Neural progenitor cell (in vitro differentiated cells): ENCODE measurements at regions not wholly inside any gene's neighbourhood (a gene's known extent, or its start where the extent isn't known, plus 50 kb on each side); places are given as distances from the start of the nearest gene placed in this dataset.

Experiments
- DNase-seq: peaks from one replicate; pipeline ENCODE4 v3.0.0-alpha.2; 2016; ENCODE audit warnings: low spot score
- H2AFZ ChIP-seq: fragments of 200-600 bp; sonication (generic); replicated peaks from 2 replicates; pipeline ENCODE4 v1.6.1; 2016; ENCODE audit warnings: antibody characterized with exemption
- H3F3A ChIP-seq: fragments of 200-600 bp; sonication (generic); 2 replicates; pipeline ENCODE4 v1.6.1; 2016; ENCODE audit warnings: antibody characterized with exemption, low read depth
- H3K27ac ChIP-seq: fragments of 200-600 bp; sonication (generic); 2 replicates; pipeline ENCODE4 v1.5.1; 2016; ENCODE audit warnings: mild to moderate bottlenecking
- H3K27me3 ChIP-seq: fragments of 200-600 bp; sonication (generic); 2 replicates; pipeline ENCODE4 v1.6.1; 2016; ENCODE audit warnings: mild to moderate bottlenecking, moderate library complexity
- H3K36me3 ChIP-seq: fragments of 200-600 bp; sonication (generic); 2 replicates; pipeline ENCODE4 v1.5.1; 2016
- H3K4me1 ChIP-seq: fragments of 200-600 bp; sonication (generic); 2 replicates; pipeline ENCODE4 v1.6.1; 2016; ENCODE audit warnings: mixed run types
- H3K4me2 ChIP-seq: fragments of 200-600 bp; sonication (generic); 2 replicates; pipeline ENCODE4 v1.6.1; 2016
- H3K4me3 ChIP-seq: fragments of 200-600 bp; sonication (generic); 2 replicates; pipeline ENCODE4 v1.5.1; 2016
- H3K79me2 ChIP-seq: fragments of 200-600 bp; sonication (generic); 2 replicates; pipeline ENCODE4 v1.6.1; 2016; ENCODE audit warnings: low read depth
- H3K9ac ChIP-seq: fragments of 200-600 bp; sonication (generic); 2 replicates; pipeline ENCODE4 v1.6.1; 2016
- H3K9me3 ChIP-seq: fragments of 200-600 bp; sonication (generic); 2 replicates; pipeline ENCODE4 v1.5.1; 2016; ENCODE audit warnings: low read depth
- H4K20me1 ChIP-seq: fragments of 200-600 bp; sonication (generic); 2 replicates; pipeline ENCODE4 v1.6.1; 2016; ENCODE audit warnings: low read depth
- H3K27ac Mint-ChIP-seq: 3 replicates; pipeline ENCODE4 v1.8.0; 2021; ENCODE audit warnings: mixed read lengths
- H3K27me3 Mint-ChIP-seq: 2 replicates; pipeline ENCODE4 v1.8.0; 2022; ENCODE audit warnings: low read depth, mild to moderate bottlenecking, inconsistent platforms, moderate library complexity, mixed read lengths; ENCODE audit not compliant: insufficient read depth
- H3K36me3 Mint-ChIP-seq: 3 replicates; pipeline ENCODE4 v1.8.0; 2021; ENCODE audit warnings: mixed read lengths
- H3K4me1 Mint-ChIP-seq: 3 replicates; pipeline ENCODE4 v1.8.0; 2021; ENCODE audit warnings: mixed read lengths
- H3K4me3 Mint-ChIP-seq: 3 replicates; pipeline ENCODE4 v1.8.0; 2021; ENCODE audit warnings: mild to moderate bottlenecking, moderate library complexity, mixed read lengths
- H3K9me3 Mint-ChIP-seq: 3 replicates; pipeline ENCODE4 v1.8.0; 2020; ENCODE audit warnings: mixed read lengths
- EZH2 ChIP-seq: fragments of 200-600 bp; sonication (generic); IDR thresholded peaks from 2 replicates; pipeline ENCODE4 v1.6.1; 2017; ENCODE audit warnings: antibody characterized with exemption, mild to moderate bottlenecking, moderate library complexity
- EZH2phosphoT487 ChIP-seq: fragments of 200-600 bp; sonication (generic); IDR thresholded peaks from 2 replicates; pipeline ENCODE4 v1.6.1; 2017; ENCODE audit warnings: antibody characterized with exemption
- TF ChIP-seq, protein P1 (sequence below): fragments of 200-600 bp; sonication (generic); IDR thresholded peaks from 2 replicates; pipeline ENCODE4 v1.5.1; 2017; ENCODE audit warnings: antibody characterized with exemption, mild to moderate bottlenecking

DNA sequence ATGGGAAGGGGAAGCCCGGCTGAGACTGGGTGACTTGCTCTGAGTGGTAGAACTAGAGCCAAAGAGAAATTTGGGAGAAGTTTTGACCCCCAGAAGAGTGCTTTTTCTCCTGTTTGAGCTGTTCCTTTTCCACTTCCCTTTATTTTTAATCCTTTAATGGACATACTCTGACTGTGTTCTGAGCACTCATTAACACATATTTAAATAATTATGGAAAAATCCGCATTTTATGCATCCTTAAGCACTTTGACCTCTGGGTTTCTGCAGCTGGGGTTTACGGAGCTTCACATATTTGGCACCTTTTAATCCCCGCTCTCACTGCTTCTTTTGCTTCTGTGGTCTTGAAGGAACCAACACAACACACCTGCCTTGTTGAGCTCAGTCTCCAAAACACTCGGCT, 114.7 kb downstream of the FOXL1 start:
- peak overlapping the region; percentile 13 for H2AFZ ChIP-seq
- H3K4me1 ChIP-seq, result peaks cover 18% of the 10 kb centered on the region
- no peaks in the 10 kb centered on the region for H4K20me1 ChIP-seq
- no peak overlapping the region for H3K27ac Mint-ChIP-seq
- no peak overlapping the region for H3K4me2 ChIP-seq
- no peaks in the 10 kb centered on the region for H3K36me3 Mint-ChIP-seq
- no peak for DNase-seq
- H3K4me1 Mint-ChIP-seq, result peaks cover 4% of the 10 kb centered on the region
- no peaks in the 10 kb centered on the region for H3K36me3 ChIP-seq
- no peak overlapping the region for H3K27ac ChIP-seq
- no peaks in the 10 kb centered on the region for H3K79me2 ChIP-seq
- H3K4me3 ChIP-seq, result no peak overlapping the region
- H3K9me3 Mint-ChIP-seq, result peaks cover 2% of the 10 kb centered on the region
- TF ChIP-seq, protein P1, sequence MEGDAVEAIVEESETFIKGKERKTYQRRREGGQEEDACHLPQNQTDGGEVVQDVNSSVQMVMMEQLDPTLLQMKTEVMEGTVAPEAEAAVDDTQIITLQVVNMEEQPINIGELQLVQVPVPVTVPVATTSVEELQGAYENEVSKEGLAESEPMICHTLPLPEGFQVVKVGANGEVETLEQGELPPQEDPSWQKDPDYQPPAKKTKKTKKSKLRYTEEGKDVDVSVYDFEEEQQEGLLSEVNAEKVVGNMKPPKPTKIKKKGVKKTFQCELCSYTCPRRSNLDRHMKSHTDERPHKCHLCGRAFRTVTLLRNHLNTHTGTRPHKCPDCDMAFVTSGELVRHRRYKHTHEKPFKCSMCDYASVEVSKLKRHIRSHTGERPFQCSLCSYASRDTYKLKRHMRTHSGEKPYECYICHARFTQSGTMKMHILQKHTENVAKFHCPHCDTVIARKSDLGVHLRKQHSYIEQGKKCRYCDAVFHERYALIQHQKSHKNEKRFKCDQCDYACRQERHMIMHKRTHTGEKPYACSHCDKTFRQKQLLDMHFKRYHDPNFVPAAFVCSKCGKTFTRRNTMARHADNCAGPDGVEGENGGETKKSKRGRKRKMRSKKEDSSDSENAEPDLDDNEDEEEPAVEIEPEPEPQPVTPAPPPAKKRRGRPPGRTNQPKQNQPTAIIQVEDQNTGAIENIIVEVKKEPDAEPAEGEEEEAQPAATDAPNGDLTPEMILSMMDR, result no peak
- no peak for TF ChIP-seq EZH2
- TF ChIP-seq EZH2phosphoT487, result no peak
- no peaks in the 10 kb centered on the region for H3K27me3 ChIP-seq
- H3F3A ChIP-seq, result peaks cover 16% of the 10 kb centered on the region
- H3K27me3 Mint-ChIP-seq, result peaks cover 6% of the 10 kb centered on the region
- H3K9me3 ChIP-seq, result no peaks in the 10 kb centered on the region
- H3K4me3 Mint-ChIP-seq, result no peak overlapping the region
- no peak overlapping the region for H3K9ac ChIP-seq

DNA sequence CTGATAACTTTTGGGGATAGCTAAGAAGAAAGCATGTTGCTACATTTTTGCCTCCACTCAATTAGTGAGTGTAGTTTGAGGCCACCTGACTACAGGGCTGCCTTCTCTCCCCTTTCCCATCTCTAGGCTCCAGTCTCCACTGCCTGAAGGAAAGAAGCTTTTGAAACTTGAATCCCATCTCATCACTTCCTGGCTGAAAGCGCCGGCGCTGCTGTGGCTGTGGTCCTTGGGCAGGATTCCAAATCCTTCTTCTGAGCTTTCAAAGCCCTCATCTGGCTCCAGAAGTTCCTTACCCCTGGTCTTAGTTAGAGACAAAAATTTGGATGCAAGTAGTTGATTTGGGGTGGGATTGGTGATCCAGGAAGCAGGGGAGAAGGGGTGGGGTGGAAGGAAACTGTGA, 119.4 kb downstream of the FOXL1 start:
- H4K20me1 ChIP-seq, result no peaks in the 10 kb centered on the region

DNA sequence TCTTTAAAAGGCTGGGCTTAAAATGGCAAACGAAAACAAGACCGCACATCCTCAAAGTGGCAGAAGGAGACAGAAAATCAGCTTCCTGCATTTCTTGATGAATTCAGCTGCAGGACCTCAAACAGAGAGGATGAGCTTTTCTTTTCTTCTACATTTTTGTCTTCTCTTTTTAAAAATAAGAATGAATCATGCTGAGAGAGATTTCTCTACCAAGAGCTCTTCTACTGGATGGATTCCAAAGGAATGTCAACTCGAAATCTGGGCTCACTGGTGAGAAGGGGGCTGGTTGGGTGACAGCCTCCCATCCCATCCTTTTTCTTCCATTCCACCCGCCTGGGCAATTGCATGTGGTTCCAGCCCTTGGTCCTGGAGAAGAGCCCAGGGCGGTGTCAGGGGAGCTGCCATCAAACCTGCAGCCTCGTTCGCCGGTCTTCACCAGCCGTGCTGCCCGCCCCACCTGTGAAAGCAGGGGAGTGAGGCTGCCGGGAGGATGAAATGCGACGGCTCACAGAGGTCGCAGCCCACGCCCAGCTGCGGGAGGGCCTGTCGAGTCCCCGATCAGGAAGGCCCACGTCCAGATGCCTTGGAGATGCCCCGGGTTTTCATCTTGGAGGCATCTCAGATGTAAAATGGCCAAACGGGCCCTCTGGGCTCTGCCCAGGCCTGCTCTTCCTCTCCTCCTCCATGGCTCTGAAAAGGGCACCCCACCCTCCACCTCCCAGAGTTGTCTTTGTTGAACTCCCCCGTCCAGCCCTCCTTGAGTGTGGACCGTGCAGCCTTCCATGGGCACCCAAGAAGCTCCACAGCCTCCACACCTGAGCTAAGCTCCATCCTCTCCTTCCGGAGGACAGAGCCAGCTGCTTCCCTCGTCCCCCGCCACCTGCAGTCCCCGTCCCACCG, 121.9 kb downstream of the FOXL1 start:
- DNase-seq, result no peak
- H3K27me3 ChIP-seq, result no peaks in the 10 kb centered on the region
- H3K27ac Mint-ChIP-seq, result no peak overlapping the region
- no peak overlapping the region for H3K4me2 ChIP-seq
- no peaks in the 10 kb centered on the region for H3K79me2 ChIP-seq
- H3K27ac ChIP-seq, result no peak overlapping the region
- H4K20me1 ChIP-seq, result no peaks in the 10 kb centered on the region
- no peak overlapping the region for H3K9ac ChIP-seq
- no peaks in the 10 kb centered on the region for H3F3A ChIP-seq
- no peaks in the 10 kb centered on the region for H3K36me3 Mint-ChIP-seq
- H3K9me3 ChIP-seq, result no peaks in the 10 kb centered on the region
- peaks cover 10% of the 10 kb centered on the region for H3K9me3 Mint-ChIP-seq
- TF ChIP-seq EZH2 (no peak), EZH2phosphoT487 (no peak)
- TF ChIP-seq, protein P1, result no peak
- no peaks in the 10 kb centered on the region for H3K4me1 ChIP-seq
- H3K4me3 ChIP-seq, result no peak overlapping the region
- no peak overlapping the region for H2AFZ ChIP-seq
- no peaks in the 10 kb centered on the region for H3K36me3 ChIP-seq
- no peaks in the 10 kb centered on the region for H3K4me1 Mint-ChIP-seq
- H3K27me3 Mint-ChIP-seq, result peaks cover 6% of the 10 kb centered on the region
- H3K4me3 Mint-ChIP-seq, result no peak overlapping the region

More for the DNA sequence above, 119.4 kb downstream of the FOXL1 start:
- peaks cover under 1% of the 10 kb centered on the region for H3K4me1 Mint-ChIP-seq
- peaks cover 4% of the 10 kb centered on the region for H3K27me3 Mint-ChIP-seq
- no peak for DNase-seq
- Histone ChIP-seq H3K9ac (no peak overlapping the region), H3K27ac (no peak overlapping the region), H3K79me2 (no peaks in the 10 kb centered on the region), H3K9me3 (no peaks in the 10 kb centered on the region), H3K36me3 (no peaks in the 10 kb centered on the region), H3K4me3 (no peak overlapping the region), H3K4me1 (peaks cover 8% of the 10 kb centered on the region), H3K4me2 (no peak overlapping the region), H3K27me3 (no peaks in the 10 kb centered on the region), H2AFZ (no peak overlapping the region), H3F3A (peaks cover 6% of the 10 kb centered on the region)
- H3K36me3 Mint-ChIP-seq, result no peaks in the 10 kb centered on the region
- no peak overlapping the region for H3K27ac Mint-ChIP-seq
- TF ChIP-seq, protein P1, result no peak
- no peak for TF ChIP-seq EZH2phosphoT487
- TF ChIP-seq EZH2, result no peak
- no peak overlapping the region for H3K4me3 Mint-ChIP-seq
- H3K9me3 Mint-ChIP-seq, result peaks cover 5% of the 10 kb centered on the region
